Esophagus (tissue), 2 donors: ENCODE measurements at regions not wholly inside any gene's neighbourhood (a gene's known extent, or its start where the extent isn't known, plus 50 kb on each side); places are given as distances from the start of the nearest gene placed in this dataset.
"Not testable (repeated sequence)": the region's sequence is repeated elsewhere in the genome, so short reads cannot be mapped to it uniquely, and the experiment has no call there.

Experiments
- H3K27ac ChIP-seq, 2 donors: one replicate each; pipeline ENCODE4 v1.5.1; 2013; ENCODE audit warnings: low read depth in 2 of 2, mild to moderate bottlenecking in 2 of 2, inconsistent platforms in 1 of 2, low read length in 1 of 2, moderate library complexity in 1 of 2
- H3K27me3 ChIP-seq, 2 donors: one replicate each; pipeline ENCODE4 v1.6.1; 2013; ENCODE audit warnings: low read length in 2 of 2, control low read depth in 1 of 2, mild to moderate bottlenecking in 1 of 2; ENCODE audit not compliant: insufficient read depth in 2 of 2, control insufficient read depth in 1 of 2
- H3K36me3 ChIP-seq, 2 donors: one replicate each; pipeline ENCODE4 v1.6.1; 2013; ENCODE audit warnings: low read length in 1 of 2; ENCODE audit not compliant: control insufficient read depth in 2 of 2, insufficient read depth in 2 of 2
- H3K4me1 ChIP-seq, 2 donors: one replicate each; pipeline ENCODE4 v1.6.1; 2013; ENCODE audit warnings: low read length in 1 of 2; ENCODE audit not compliant: control insufficient read depth in 2 of 2, insufficient read depth in 2 of 2
- H3K4me3 ChIP-seq, 2 donors: one replicate each; pipeline ENCODE4 v1.5.1; 2013; ENCODE audit warnings: low read length in 2 of 2, mild to moderate bottlenecking in 2 of 2, low read depth in 1 of 2, moderate library complexity in 1 of 2
- H3K9me3 ChIP-seq, 2 donors: one replicate each; pipeline ENCODE4 v1.6.1; 2013; ENCODE audit warnings: mild to moderate bottlenecking in 2 of 2, low read depth in 1 of 2, low read length in 1 of 2, moderate library complexity in 1 of 2; ENCODE audit not compliant: control insufficient read depth in 2 of 2, insufficient read depth in 1 of 2
- WGBS, 2 donors: extraction: QIAGEN DNeasy Blood & Tissue Kit; methylation state at CpG; one replicate each; pipeline ENCODE4 v1.1.7; 2013; 5-methylcytosine and 5-hydroxymethylcytosine counted together
- donor health status: healthy with polysubstance abuse.
- donor health status: Bipolar disorder and iron deficiency.

DNA sequence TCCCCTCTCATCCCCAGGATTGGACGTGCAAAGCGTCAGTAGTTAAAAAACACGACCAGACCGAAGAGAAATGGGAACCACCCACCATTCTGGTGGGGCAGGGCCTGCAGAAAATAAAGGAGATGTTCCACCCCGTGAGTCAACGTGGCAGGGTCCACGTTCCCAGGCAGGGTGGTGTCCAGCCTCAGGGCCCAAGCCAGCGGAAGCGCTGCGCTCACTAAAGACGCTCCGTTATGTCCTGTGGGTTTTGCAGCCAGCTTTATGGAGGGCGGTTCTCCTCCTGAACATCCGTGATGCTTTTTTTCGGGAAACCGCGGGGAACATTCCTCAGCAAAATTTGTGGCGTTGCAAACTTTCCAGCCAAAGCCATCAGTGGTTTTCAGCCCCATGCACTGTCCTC, 93.4 kb upstream of the SHOX start:
- 89 to 90% methylated on average over 18 of the region's 18 CpGs for WGBS, 2 donors

DNA sequence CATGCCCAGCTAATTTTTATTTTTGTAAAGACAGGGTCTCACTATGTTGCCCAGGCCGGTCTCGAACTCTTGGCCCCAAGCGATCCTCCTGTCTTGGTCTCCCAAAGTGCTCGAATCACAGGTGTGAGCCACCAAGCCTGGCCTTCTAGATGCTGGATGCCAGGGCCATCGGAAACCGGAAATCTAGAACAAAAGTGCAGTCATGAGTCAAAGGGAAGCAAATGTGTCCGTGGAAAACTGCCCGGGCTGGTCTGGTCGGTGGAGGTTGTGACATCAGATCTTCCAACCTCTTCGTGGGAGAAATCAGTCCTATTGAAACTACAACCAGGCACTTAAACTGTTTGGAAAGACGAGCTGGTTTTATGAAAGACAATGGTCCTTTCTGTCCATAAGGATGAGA, 92.3 kb upstream of the SHOX start:
- WGBS, 2 donors, result 72 to 74% methylated on average over 11 of the region's 11 CpGs
- peaks cover 4 to 9% of the 10 kb centered on the region in 2 donors for H3K9me3 ChIP-seq
- H3K27me3 ChIP-seq, result no peaks in the 10 kb centered on the region
- no peak overlapping the region for H3K4me3 ChIP-seq
- no peaks in the 10 kb centered on the region for H3K36me3 ChIP-seq
- peaks cover 0 to 4% of the 10 kb centered on the region in 2 donors for H3K4me1 ChIP-seq
- H3K27ac ChIP-seq, result no peak overlapping the region

More for the DNA sequence above, 93.4 kb upstream of the SHOX start:
- no peaks in the 10 kb centered on the region for H3K27me3 ChIP-seq
- H3K27ac ChIP-seq, result no peak overlapping the region
- no peaks in the 10 kb centered on the region for H3K36me3 ChIP-seq
- H3K4me1 ChIP-seq, result peaks cover 0 to 3% of the 10 kb centered on the region in 2 donors
- H3K4me3 ChIP-seq, result no peak overlapping the region
- H3K9me3 ChIP-seq, result peaks cover 4 to 9% of the 10 kb centered on the region in 2 donors

DNA sequence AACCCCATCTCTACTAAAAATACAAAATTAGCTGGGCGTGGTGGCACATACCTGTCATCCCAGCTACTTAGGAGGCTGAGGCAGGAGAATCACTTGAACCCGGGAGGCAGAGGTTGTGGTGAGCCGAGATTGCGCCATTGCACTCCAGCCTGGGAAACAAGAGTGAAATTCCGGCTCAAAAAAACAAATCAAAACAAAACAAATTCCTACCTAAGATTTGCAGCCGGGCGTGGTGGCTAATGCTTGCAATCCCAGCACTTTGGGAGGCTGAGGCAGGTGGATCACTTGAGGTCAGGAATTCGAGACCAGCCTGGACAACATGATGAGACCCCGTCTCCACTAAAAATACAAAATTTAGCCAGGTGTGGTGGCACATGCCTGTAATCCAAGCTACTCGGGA, 89.6 kb upstream of the SHOX start:
- H3K36me3 ChIP-seq, H3K27ac ChIP-seq, H3K4me3 ChIP-seq, H3K4me1 ChIP-seq, H3K27me3 ChIP-seq: not testable (repeated sequence)
- H3K9me3 ChIP-seq, result peaks cover 4 to 11% of the 10 kb centered on the region in 2 donors
- 86 to 91% methylated on average over 10 of the region's 10 CpGs for WGBS, 2 donors

DNA sequence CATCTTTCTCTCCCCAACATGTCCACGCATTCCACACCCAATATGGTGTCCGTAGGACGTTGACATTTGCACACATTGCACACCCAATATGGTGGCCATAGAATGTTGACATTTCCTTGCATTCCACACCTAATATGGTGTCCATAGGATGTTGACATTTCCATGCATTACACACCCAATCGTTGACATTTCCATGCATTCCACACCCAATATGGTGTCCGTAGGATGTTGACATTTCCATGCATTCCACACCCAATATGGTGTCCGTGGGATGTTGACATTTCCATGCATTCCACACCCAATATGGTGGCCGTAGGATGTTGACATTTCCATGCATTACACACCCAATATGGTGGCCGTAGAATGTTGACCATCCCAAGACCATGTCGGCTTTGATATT, 88.4 kb upstream of the SHOX start:
- Histone ChIP-seq H3K9me3 (peaks cover under 1 to 5% of the 10 kb centered on the region in 2 donors), H3K27me3 (no peaks in the 10 kb centered on the region), H3K4me3 (no peak overlapping the region), H3K27ac (no peak overlapping the region), H3K4me1 (peaks cover 0 to 4% of the 10 kb centered on the region in 2 donors), H3K36me3 (no peaks in the 10 kb centered on the region)
- WGBS, 2 donors, result 85 to 88% methylated on average over 9 of the region's 9 CpGs

DNA sequence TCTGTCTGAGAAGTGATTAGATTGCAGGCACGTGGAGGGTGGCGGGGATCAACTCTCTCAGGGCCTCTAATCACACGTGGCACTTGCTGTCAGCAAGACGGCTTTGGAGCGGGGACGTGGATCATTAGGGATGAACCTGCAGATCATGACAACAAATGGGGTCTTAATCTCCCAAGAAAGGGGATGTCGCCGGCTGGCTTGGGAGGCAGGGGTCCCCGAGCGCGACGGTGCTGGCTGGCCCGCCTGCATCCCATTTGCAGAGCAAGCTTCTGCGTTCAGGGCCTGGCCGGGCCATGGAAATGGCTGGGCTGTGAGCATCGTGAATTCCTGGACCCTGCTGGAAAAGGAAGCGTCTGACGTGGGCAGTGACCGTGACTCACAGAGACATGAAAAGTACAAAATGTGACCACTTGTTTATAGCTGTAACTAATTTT, 85.1 kb upstream of the SHOX start:
- H3K4me1 ChIP-seq, result peaks cover 0 to 4% of the 10 kb centered on the region in 2 donors
- no peak overlapping the region for H3K4me3 ChIP-seq
- WGBS, 2 donors, result 40 to 48% methylated on average over 19 of the region's 19 CpGs
- no peaks in the 10 kb centered on the region for H3K36me3 ChIP-seq
- no peaks in the 10 kb centered on the region for H3K27me3 ChIP-seq
- H3K9me3 ChIP-seq, result peaks cover 0 to 4% of the 10 kb centered on the region in 2 donors
- H3K27ac ChIP-seq, result no peak overlapping the region

DNA sequence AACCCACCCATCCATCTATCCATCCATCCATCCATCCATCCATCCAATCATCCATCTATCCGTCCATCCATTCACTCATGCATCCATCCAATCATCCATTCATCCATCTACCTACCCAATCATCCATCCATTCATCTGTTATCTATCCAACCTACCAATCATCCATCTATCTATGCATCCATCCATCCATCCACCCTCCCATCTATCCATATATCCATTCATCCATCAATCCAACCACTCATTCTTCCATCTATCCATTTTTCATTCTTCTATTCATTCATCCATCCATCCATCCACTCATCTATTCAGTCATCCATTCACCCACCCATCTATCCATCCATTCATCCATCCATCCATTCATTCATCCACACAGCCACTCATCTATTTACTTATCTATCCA, 80.1 kb upstream of the SHOX start:
- 79 to 90% methylated on average over 1 of the region's 1 CpG for WGBS, 2 donors
- H3K36me3 ChIP-seq, result no peaks in the 10 kb centered on the region
- H3K9me3 ChIP-seq, result peaks cover 0 to 4% of the 10 kb centered on the region in 2 donors
- H3K27me3 ChIP-seq, result no peaks in the 10 kb centered on the region
- no peaks in the 10 kb centered on the region for H3K4me1 ChIP-seq
- no peak overlapping the region for H3K27ac ChIP-seq
- no peak overlapping the region for H3K4me3 ChIP-seq

DNA sequence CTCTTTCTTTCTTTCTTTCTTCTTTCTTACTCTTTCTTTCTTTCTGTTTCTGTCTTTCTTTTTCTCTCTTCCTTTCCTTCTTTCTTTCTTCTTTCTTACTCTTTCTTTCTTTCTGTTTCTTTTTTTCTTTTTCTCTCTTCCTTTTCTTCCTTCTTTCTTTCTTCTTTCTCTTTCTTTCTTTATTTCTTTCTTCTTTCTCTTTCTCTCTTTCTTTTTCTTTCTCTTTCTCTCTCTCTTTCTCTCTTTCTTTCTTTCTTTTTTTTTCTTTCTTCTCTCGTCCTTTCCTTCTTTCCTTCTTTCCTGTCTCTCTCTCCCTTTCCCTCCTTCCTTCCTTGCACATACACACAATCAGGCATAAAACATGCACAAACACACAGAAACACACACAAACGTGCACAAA, 79.3 kb upstream of the SHOX start:
- H3K4me3 ChIP-seq, result no peak overlapping the region
- no peak overlapping the region for H3K27ac ChIP-seq
- peaks cover 0 to 4% of the 10 kb centered on the region in 2 donors for H3K9me3 ChIP-seq
- H3K4me1 ChIP-seq, result no peaks in the 10 kb centered on the region
- no peaks in the 10 kb centered on the region for H3K27me3 ChIP-seq
- H3K36me3 ChIP-seq, result no peaks in the 10 kb centered on the region
- 59 to 68% methylated on average over 2 of the region's 2 CpGs for WGBS, 2 donors

DNA sequence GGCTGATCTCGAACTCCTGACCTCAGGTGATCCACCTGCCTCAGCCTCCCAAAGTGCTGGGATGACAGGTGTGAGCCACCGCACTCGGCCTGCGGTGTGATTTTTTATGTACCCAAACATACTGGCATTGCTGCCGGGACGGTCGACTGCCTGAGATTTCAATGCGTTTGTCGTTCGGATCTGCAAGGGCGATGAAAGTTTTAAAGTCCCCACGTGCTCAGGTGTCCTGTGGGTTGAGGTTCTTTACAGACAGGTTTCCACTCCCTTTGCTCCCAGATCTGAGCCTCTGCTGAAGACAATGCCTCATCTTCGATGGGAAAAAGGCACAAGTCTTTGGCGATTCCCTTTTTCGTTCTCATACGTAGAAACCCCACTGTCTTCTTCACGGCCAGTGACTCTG, 78.1 kb upstream of the SHOX start:
- Histone ChIP-seq H3K27me3 (no peaks in the 10 kb centered on the region), H3K9me3 (peaks cover 0 to 4% of the 10 kb centered on the region in 2 donors), H3K4me1 (no peaks in the 10 kb centered on the region), H3K36me3 (no peaks in the 10 kb centered on the region), H3K4me3 (no peak overlapping the region), H3K27ac (no peak overlapping the region)
- 92 to 93% methylated on average over 17 of the region's 17 CpGs for WGBS, 2 donors

DNA sequence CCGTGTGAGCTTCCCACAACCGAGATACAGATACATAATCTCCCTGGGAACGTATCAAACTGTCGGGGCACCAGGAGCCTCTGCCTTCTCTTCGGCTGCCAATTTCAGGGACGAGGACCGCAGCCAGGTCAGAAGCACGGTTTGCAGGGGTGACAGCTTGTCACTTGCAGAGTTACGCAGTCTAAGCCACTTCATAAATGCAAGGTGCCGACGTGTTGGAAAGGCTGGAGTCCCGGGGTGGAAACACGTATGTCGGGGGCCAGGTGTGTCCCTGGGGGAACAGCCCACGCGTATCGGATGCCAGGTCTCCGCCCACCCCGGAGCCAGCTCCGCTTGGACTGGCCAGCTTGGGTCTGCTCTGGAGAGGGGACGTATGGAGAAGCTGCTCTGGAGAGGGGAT, 76.3 kb upstream of the SHOX start:
- Histone ChIP-seq H3K27me3 (no peaks in the 10 kb centered on the region), H3K4me1 (no peaks in the 10 kb centered on the region), H3K4me3 (no peak overlapping the region), H3K36me3 (no peaks in the 10 kb centered on the region), H3K9me3 (peaks cover 0 to 4% of the 10 kb centered on the region in 2 donors), H3K27ac (no peak overlapping the region)
- 85 to 87% methylated on average over 21 of the region's 21 CpGs for WGBS, 2 donors

DNA sequence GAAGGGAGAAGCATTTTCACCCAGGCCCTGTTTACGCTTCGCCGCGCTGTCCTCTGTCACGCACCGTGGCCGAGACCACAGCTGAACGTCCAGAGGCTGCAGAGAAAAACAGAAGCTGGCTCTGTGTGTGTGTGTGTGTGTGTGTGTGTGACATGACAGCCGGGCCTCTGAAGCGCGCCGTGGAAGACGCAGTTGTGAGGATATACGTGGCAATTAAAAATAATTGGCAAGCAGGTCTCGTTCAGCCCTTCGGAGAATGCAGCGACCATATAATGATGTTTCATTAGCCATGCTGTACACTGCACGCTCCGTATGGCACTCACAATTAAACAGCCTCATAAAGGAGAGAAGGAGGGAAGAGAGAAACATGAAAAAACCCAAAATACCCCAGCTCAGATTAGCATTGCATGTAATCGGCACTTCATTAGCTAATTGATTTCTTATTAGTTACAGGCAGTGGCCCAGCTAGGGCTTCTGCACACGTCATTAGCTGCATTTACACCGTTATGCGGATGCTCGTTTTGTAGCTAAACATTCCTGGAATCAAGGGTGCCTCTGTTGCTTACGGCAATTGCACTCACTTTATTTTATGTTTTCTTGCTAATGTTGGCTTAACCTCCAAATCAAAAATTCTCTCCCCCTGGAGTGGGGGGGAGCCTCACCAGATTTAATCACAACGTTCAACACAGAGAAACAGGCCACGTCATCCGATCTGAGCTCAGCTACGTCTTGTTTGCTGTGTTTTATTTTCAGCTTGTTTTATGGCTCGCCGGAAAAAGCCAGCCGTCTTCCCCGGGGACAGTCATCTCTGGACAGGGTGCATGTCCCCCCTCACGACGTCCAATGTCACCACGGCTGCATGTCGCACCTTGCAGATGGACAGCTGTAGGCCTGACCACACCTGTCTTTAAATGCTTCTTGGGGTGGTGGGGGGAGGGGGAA, 74.6 kb upstream of the SHOX start:
- H3K36me3 ChIP-seq, result no peaks in the 10 kb centered on the region
- no peaks in the 10 kb centered on the region for H3K4me1 ChIP-seq
- no peak overlapping the region for H3K27ac ChIP-seq
- WGBS, 2 donors, result 80 to 84% methylated on average over 37 of the region's 37 CpGs
- no peaks in the 10 kb centered on the region for H3K27me3 ChIP-seq
- no peak overlapping the region for H3K4me3 ChIP-seq
- H3K9me3 ChIP-seq, result peaks cover 0 to 4% of the 10 kb centered on the region in 2 donors
